SK-MEL-5 (cell line): ENCODE measurements at regions not wholly inside any gene's neighbourhood (a gene's known extent, or its start where the extent isn't known, plus 50 kb on each side); places are given as distances from the start of the nearest gene placed in this dataset.
"Not testable (repeated sequence)": the region's sequence is repeated elsewhere in the genome, so short reads cannot be mapped to it uniquely, and the experiment has no call there.

Experiments used
- DNase-seq: peaks from one replicate; pipeline ENCODE4 v3.0.0-alpha.2; 2016; ENCODE audit warnings: low read depth, low spot score
- in situ Hi-C: cut with HindIII; loops from 2 replicates; pipeline ENCODE4 v1.10.0; 2016; ENCODE audit warnings: low sequenced_read_pairs, high pct_unique_total_duplicates, low pct_unique_long_range_greater_than_20kb

DNA sequence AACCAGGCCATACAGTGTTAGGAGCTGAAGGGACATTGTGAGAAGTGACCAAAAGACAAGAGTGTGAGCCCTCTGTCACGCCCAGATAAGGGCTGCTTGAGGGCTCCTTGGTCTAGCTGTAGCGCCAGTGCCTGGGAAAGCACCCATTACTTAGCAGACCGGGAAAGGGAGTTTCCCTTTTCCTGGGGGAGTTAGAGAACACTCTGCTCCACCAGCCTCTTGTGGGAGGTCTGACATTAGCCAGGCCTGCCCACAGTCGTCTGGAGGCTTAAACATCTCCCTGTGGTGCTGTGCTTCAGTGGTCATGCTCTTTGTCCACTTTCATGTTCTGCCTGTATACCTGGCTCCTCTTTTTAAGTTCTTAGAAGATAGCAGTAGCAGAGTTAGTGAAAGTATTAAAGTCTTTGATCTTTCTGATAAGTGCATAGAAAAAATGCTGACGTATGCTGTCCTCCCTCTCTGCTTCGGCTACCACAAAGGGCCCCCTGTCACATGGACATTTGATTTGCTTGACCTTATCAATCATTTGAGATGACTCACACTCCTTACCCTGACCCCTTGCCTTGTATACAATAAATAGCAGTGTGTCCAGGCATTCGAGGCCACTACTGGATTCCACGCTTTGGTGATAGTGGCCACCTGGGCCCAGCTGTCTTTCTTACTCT lies 201.5 kb upstream of the ECI2 start:
- in situ Hi-C loops, result no loop called here
- no peak for DNase-seq

DNA sequence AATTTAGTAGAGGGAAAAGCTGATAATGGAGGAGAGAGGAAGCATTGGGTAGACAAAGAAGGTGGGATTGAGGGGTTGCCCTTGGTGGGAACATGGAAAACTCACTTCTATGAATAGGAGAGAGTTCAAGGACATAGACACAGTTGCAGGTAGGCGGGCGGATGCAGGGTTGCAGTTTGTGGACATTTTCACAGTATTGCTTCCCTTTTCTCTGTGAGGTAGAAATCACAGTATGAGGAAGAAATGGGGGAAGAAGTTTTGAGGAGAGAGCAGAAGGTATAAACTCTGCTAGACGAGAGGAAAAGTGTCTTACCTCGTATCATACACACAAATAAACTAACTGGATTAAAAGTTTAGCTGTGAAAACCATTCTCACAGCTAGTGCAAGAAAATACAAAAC lies 200.7 kb upstream of the ECI2 start:
- no peak for DNase-seq
- in situ Hi-C loops, result no loop called here

DNA sequence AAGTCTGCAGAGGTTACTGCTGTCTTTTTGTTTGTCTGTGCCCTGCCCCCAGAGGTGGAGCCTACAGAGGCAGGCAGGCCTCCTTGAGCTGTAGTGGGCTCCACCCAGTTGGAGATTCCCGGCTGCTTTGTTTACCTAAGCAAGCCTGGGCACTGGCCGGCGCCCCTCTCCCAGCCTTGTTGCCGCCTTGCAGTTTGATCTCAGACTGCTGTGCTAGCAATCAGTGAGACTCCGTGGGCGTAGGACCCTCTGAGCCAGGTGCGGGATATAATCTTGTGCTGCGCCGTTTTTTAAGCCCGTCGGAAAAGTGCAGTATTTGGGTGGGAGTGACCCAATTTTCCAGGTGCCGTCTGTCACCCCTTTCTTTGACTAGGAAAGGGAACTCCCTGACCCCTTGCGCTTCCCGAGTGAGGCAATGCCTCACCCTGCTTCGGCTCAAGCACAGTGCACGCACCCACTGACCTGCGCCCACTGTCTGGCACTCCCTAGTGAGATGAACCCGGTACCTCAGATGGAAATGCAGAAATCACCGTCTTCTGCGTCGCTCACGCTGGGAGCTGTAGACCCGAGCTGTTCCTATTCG lies 198.9 kb upstream of the ECI2 start:
- DNase-seq, in situ Hi-C loops: not testable (repeated sequence)

DNA sequence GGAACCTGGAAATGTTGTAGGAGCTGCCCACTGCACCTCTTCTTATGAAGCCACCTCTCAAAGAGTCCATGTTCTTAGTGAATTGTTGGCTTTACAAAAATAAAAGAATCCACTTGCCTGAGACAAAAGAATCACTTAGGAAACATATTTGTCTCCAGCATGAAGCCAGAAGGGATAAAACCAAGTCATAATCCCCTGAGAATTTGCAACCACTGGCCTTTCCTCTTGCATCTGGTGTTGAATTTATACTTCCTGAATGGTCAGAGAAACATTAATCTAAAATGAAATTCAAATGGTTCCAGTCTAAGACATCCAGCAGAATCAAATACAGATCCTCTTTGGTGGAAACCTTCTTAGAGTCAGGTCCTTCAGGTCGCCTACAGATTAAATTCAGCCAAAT lies 192.5 kb upstream of the ECI2 start:
- in situ Hi-C loops, result no loop called here

DNA sequence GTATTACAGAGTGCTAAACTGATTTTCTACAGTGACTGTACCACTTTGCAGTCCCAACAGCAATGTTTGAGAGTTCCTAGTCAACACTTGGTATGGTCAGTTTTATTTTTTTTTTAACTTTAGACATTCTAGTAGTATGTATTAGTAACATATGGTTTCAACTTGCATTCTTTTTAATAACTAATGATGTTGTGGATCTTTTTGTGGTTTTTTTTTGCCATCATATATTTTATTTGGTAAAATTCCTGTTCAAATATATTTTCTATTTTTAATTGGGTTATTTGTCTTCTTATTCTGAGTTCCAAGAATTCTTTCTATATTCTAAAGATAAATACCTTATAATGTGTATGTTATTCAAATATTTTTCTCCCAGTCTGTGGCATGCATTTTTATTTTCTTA lies 189.4 kb upstream of the ECI2 start:
- in situ Hi-C loops, result no loop called here
- no peak for DNase-seq

More for the DNA sequence above, 192.5 kb upstream of the ECI2 start:
- DNase-seq, result no peak

DNA sequence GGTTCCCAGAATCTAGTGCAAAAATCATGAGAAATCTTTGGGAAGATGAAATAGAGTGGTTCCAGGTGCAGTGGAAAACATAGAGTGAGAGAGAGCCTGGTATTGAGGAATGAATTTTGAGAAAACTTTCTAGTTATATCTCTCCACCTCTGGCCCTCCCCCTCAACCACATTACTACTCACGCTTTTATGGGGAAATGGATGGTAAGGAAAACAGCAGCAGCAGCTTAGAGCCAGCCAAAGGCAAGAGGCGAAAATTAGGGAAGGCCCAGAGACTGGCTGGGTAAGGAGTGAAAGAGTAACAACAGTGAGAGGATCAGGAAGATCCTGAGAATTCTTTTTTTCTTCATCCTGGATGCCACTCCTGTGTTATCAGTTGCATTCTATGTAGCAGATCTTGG lies 187.9 kb upstream of the ECI2 start:
- in situ Hi-C loops, result no loop called here
- no peak for DNase-seq

DNA sequence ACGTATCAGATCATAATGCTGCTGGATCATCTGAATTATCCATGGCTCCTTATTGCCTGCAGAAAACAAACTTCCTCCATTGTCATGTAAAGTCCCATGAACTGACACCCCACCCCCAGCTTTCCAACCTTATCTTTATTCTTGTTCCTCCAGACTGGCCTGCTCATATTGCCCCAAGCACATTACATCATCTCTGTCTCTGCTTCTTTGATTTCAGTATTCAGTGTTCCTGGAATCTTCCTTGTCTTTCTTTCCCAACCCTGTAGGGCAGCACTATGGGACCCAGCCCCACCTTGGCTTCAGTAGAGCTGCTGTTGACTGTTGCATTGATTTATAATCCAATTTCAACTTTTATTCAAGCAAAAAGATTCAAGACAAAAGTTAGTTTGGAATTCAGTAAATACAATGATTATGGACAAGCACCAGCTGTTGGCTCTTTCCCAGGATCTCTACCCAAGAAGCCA lies 187.5 kb upstream of the ECI2 start:
- no peak for DNase-seq
- in situ Hi-C loops, result no loop called here

DNA sequence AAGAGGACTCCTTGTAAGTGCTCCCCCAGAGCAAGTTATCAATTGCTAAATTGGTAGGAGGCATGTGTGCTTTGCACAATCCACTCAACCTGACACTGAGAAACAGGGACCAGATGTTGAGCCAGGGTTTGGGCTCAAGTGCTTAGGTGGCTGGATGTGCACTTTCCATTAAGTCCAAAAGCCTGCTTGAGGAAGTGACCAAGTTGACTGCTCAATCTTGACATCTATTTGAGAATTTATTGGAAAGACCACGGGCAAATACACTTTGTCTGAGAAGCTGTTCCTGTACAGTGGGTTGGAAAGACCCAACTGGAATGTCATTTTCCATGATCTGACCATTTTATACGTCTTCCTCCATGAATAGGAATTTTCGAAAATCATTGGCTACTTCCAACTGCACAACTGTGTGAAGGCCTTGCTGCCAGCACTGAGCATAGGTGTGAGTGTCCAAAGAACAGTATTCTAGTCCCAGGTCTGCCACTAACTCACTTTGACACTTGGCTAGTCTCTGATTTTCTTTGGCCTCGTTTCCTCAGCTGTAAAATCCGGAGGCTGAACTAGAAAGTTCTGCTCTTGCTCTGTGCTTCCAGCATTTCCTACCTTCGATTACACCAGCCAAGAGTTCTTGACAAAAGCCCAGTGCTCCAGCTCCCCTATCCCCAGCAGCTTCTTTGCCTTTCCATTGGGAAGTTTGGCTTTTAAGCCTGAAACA lies 186.9 kb upstream of the ECI2 start:
- in situ Hi-C loops, result no loop called here
- no peak for DNase-seq

DNA sequence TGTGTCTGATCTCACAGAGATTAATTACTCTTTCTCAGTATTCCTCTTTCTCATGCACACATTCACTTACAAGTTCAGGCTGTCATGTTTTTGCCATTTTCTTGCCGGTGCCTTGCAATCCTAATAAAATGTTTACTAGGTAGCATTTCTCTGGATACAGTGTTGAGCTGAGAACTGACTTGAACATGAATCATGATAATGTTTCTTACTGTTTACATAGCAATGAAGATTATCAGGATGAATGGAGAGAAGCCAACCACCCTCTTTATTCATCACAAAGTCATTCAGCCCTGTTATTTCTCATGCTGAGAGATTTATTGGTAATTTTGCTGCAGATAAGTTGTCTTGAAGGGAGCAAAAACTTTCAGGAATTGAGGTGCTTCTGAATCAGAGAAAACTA lies 185.5 kb upstream of the ECI2 start:
- in situ Hi-C loops, result no loop called here
- no peak for DNase-seq

DNA sequence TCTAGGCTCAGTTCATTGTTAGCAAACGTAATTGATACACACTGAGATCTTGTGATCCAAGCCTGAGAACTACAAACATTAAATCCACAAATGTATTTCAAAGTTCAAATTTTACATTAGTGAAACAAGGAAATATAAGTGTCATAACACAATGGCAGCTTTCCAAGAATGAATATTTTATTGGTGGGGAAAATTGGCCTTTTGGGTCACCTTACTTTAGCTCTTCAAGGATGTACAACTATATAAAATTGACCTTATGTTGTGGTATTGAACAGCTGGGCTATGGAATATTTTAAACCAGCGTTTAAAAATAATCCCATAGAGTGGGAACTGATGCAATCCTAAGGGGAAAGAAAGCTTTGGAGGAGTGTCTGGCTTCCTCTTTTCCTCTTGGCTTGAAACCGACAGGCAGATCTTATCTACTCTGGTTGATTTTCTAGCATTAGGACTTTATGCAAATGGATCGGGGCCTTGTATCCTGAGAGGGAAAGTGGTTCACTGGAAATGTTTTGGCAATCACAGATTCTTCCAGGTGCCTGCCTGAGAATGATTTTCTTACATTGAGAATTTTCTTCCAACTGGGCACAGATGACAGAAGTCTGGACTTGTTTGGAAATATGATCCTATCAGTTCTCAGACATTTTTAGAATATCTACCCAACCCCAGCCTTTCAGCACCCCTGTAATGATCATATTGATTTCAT lies 184.8 kb upstream of the ECI2 start:
- DNase-seq, result no peak
- in situ Hi-C loops, result no loop called here

DNA sequence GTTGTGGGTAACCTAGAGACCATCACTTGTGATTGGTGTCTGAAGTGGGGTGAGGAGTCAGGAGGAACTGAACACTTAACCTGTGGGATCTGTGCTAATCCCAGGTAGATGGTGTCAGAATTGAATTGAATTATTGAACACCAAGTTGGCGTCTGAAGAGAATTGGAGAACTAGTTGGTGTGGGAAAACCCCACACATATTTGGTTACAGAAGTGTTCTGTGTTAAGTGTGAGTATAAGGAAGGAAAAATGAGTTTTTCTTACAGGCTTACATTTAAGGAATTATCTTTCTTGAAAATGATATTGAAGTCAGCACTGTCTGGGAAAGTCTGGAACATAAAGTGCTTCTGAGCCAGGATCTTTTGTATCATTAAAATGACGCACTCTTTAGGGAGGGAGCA lies 182.9 kb upstream of the ECI2 start:
- no peak for DNase-seq
- in situ Hi-C loops, result no loop called here

DNA sequence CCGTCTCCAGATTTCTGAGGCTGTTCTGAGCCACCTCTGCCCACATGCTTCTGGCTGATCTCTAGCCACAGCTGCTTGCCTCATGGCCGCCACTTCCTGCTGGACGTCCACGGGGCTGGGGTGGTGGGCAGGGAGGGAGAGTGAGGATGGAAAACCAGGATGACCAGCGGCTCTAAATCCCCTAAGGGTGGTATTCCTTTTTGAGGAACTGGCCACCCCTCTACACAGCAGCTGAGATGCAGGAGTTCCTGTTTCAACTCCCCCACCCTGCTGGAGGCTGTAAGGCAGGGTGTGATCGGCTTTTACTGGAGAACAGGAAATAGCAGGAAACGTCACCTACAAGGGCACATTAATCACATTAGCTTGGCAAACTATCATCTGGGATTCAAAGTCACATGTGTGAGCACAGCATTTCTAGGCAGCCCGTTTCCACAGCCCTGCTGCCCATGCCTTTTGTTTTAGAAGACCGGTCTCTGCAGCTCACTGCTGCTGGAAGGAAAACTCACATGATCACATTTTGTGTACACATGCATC lies 181.6 kb upstream of the ECI2 start:
- in situ Hi-C loops, result no loop called here

DNA sequence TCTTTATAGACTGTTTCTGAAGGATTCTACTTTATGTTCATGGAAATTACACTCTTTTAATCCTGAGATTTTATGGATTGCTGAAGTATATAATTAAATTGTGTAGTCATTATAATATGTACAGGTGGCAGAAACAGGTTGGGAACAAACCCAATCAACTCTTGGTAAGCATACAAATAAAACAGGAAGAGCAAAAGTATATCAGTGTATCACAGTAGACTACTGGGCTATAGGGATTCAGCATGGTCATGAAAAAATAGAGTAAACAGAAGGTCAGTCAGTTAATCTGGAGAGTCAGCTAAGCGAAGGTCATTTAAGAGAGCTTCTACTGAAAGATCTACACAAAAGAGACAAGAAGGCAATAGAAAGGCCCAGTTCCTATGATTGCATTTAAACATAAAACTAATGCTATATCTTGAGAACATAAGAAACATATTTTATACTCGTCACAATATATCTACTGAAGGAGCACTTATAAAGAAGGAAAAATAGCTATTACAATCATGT lies 178.9 kb upstream of the ECI2 start:
- DNase-seq, result no peak
- in situ Hi-C loops, result no loop called here

More for the DNA sequence above, 181.6 kb upstream of the ECI2 start:
- peak; percentile 65 for DNase-seq

DNA sequence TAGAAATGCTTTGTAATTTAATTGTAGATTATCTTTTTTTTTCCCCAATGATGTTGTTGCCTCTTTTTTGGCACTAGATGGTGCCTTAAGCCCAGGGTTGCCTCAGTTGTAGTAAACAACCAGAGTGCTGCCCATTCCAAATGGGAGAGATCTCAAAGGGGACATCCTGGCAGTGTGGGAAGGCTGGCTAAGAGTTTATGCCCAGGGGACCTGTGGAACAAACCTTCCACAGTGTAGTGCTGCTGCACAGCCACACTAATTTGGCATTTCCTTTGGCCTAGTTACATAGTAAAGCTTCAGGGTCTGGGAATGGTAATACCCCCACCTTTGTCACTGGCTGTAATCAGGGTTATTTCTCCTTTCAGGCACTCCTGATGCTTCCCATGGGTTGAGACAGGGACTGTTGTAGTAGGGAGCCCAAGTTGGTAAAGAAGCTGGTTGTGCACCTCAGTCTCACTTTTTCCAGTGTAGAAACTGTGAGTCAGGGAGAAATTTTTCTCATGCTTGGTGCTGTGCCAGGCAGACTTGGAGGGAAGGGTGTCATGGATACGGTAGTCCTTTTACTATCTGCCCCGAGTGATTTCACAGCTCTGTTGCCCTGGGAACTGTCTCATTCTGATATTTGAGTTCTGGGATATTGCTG lies 177.8 kb upstream of the ECI2 start:
- DNase-seq, result peak; percentile 84
- in situ Hi-C loops, result no loop called here

DNA sequence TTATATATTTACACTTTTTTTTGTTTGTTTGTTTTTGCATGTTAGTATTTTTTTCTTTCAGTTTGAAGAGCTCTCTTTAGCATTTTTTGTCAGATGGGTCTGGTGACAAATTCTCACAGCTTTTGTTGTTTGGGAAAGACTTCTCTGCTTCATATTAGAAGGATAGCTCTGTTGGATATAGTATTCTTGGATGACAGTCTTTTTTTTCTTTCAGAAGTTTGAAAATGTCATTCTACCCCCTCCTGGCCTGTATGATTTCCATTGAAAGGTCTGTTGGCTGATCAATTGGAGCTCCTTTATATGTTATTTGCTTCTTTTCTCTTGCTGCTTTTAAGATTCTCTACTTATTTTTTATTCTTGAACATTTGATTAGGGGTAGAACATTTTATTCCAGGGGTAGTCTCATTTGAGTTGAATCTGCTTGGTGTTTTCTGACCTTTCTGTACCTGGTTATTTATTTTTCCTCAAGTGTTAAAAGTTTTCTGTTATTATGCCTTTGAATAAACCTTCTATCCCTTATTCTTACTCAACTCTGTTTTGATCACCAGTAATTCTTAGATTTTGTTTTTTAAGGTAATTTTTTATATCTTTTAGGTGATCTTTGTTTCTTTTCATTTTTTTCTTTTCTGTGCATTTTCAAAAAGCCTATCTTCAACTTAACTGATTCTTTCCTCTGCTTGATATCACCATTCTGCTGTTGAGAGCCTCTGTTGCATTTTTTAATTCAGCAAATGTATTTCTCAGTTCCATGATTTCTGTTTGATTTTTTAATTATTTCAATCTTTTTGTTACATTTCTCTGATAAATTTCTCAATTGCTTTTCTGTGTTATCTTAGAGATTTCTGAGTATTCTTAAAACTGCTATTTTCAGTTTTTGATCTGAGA lies 176.8 kb upstream of the ECI2 start:
- in situ Hi-C loops, result no loop called here
- DNase-seq, result no peak

DNA sequence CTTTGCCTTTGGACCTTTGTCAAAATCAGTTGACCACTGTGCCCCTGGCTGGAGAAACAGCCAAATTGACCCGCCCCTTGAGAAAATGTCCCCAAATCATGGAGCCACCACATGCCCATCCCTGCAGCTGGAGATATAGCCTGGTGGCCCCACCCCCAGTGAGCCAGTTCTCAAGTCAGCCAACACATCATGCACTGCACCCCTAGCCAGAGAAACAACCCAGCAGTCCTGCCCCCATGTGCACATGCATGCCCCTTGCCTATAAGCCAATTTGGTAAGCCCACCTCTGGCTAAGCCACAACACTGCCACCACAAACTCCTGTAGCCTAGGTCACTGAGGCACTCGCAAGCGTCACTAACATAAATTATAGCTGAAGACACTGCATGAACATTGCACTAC lies 174.2 kb upstream of the ECI2 start:
- in situ Hi-C loops, result no loop called here
- DNase-seq, result no peak

DNA sequence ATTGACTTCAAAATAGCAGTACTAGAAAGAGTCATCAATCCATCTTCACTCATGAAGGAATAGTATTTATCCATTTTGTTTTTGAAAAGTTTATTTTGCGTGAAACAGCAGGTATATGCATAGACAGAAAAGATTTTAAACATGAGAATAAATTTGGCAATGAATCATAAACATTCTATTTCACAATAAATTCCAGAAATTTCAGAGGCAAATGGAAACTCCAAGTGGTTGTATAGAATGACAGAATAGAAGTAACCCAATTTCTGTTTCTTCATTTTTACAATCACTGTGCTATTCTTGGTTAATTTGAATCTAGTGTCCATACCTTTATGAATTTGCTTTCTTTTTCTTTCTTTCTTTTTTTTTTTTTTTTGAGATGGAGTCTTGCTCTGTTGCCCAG lies 173.0 kb upstream of the ECI2 start:
- in situ Hi-C loops, result no loop called here
- no peak for DNase-seq
